ENCODE measurements at regions not wholly inside any gene's neighbourhood (a gene's known extent, or its start where the extent isn't known, plus 50 kb on each side); places are given as distances from the start of the nearest gene placed in this dataset.

GRCh38 chr18:34159691-34160185, 65.0 kb downstream of the NOL4 start:
- no peaks in the 10 kb centered on the region for H3K27me3 ChIP-seq (ENCODE audit: control insufficient read depth, insufficient read depth, low read length)
- H3K4me3 ChIP-seq (ENCODE audit: low read depth, low read length): peak overlapping the region; percentile 62
- DNase-seq (ENCODE audit: low read depth in 4 of 6, low spot score in 6 of 6): peak in 1 of 6 donors; percentile 3
- peaks cover 13% of the 10 kb centered on the region for H3K4me1 ChIP-seq (ENCODE audit: control insufficient read depth, insufficient read depth, low read length)
- 29% methylated on average over 6 of the region's 14 CpGs for WGBS (ENCODE audit: insufficient coverage)
- H3K27ac ChIP-seq (ENCODE audit: low read depth, low read length): peak overlapping the region; percentile 78
- no peaks in the 10 kb centered on the region for H3K9me3 ChIP-seq (ENCODE audit: control insufficient read depth, insufficient read depth, low read length)
- H3K36me3 ChIP-seq (ENCODE audit: control insufficient read depth, insufficient read depth, low read length): no peaks in the 10 kb centered on the region

- peak overlapping the region; percentile 78 for H3K27ac ChIP-seq (ENCODE audit: low read depth, low read length)
- H3K4me1 ChIP-seq (ENCODE audit: control insufficient read depth, insufficient read depth, low read length): peaks cover 13% of the 10 kb centered on the region
- no peaks in the 10 kb centered on the region for H3K27me3 ChIP-seq (ENCODE audit: control insufficient read depth, insufficient read depth, low read length)
- H3K4me3 ChIP-seq (ENCODE audit: low read depth, low read length): peak overlapping the region; percentile 62
- WGBS (ENCODE audit: insufficient coverage): under 1% methylated on average over 52 of the region's 54 CpGs
- no peaks in the 10 kb centered on the region for H3K9me3 ChIP-seq (ENCODE audit: control insufficient read depth, insufficient read depth, low read length)
- peak; percentile 70 to 97 (median 77) for DNase-seq (ENCODE audit: low read depth in 4 of 6, low spot score in 6 of 6)
- H3K36me3 ChIP-seq (ENCODE audit: control insufficient read depth, insufficient read depth, low read length): no peaks in the 10 kb centered on the region
Observed at GRCh38 chr18:34158881-34159690, 65.6 kb downstream of the NOL4 start.

GRCh38 chr18:34153711-34154110, 71.0 kb downstream of the NOL4 start:
- H3K27ac ChIP-seq (ENCODE audit: low read depth, low read length): no peak overlapping the region
- no peak overlapping the region for H3K4me3 ChIP-seq (ENCODE audit: low read depth, low read length)
- no CpG with 5 or more reads among the region's 1 CpG for WGBS (ENCODE audit: insufficient coverage)
- H3K36me3 ChIP-seq (ENCODE audit: control insufficient read depth, insufficient read depth, low read length): no peaks in the 10 kb centered on the region
- H3K9me3 ChIP-seq (ENCODE audit: control insufficient read depth, insufficient read depth, low read length): no peaks in the 10 kb centered on the region
- DNase-seq (ENCODE audit: low read depth in 4 of 6, low spot score in 6 of 6): no peak
- H3K4me1 ChIP-seq (ENCODE audit: control insufficient read depth, insufficient read depth, low read length): peaks cover under 1% of the 10 kb centered on the region
- H3K27me3 ChIP-seq (ENCODE audit: control insufficient read depth, insufficient read depth, low read length): no peaks in the 10 kb centered on the region

GRCh38 chr18:34131006-34131405, 93.7 kb downstream of the NOL4 start:
- no peaks in the 10 kb centered on the region for H3K36me3 ChIP-seq (ENCODE audit: control insufficient read depth, insufficient read depth, low read length)
- WGBS (ENCODE audit: insufficient coverage): no CpG with 5 or more reads among the region's 1 CpG
- DNase-seq (ENCODE audit: low read depth in 4 of 6, low spot score in 6 of 6): peak in 1 of 6 donors; percentile 25
- no peaks in the 10 kb centered on the region for H3K4me1 ChIP-seq (ENCODE audit: control insufficient read depth, insufficient read depth, low read length)
- no peak overlapping the region for H3K4me3 ChIP-seq (ENCODE audit: low read depth, low read length)
- H3K27me3 ChIP-seq (ENCODE audit: control insufficient read depth, insufficient read depth, low read length): no peaks in the 10 kb centered on the region
- no peak overlapping the region for H3K27ac ChIP-seq (ENCODE audit: low read depth, low read length)
- no peaks in the 10 kb centered on the region for H3K9me3 ChIP-seq (ENCODE audit: control insufficient read depth, insufficient read depth, low read length)

GRCh38 chr18:34128436-34128835, 96.3 kb downstream of the NOL4 start:
- Histone ChIP-seq H3K4me1 (ENCODE audit: control insufficient read depth, insufficient read depth, low read length) (no peaks in the 10 kb centered on the region), H3K36me3 (ENCODE audit: control insufficient read depth, insufficient read depth, low read length) (no peaks in the 10 kb centered on the region), H3K27me3 (ENCODE audit: control insufficient read depth, insufficient read depth, low read length) (no peaks in the 10 kb centered on the region), H3K27ac (ENCODE audit: low read depth, low read length) (no peak overlapping the region), H3K4me3 (ENCODE audit: low read depth, low read length) (no peak overlapping the region), H3K9me3 (ENCODE audit: control insufficient read depth, insufficient read depth, low read length) (no peaks in the 10 kb centered on the region)
- DNase-seq (ENCODE audit: low read depth in 4 of 6, low spot score in 6 of 6): no peak

- Histone ChIP-seq H3K27ac (ENCODE audit: low read depth, low read length) (no peak overlapping the region), H3K9me3 (ENCODE audit: control insufficient read depth, insufficient read depth, low read length) (no peaks in the 10 kb centered on the region), H3K4me1 (ENCODE audit: control insufficient read depth, insufficient read depth, low read length) (no peaks in the 10 kb centered on the region), H3K4me3 (ENCODE audit: low read depth, low read length) (no peak overlapping the region), H3K27me3 (ENCODE audit: control insufficient read depth, insufficient read depth, low read length) (no peaks in the 10 kb centered on the region), H3K36me3 (ENCODE audit: control insufficient read depth, insufficient read depth, low read length) (no peaks in the 10 kb centered on the region)
- no CpG with 5 or more reads among the region's 3 CpGs for WGBS (ENCODE audit: insufficient coverage)
- peak in 1 of 6 donors; percentile 73 for DNase-seq (ENCODE audit: low read depth in 4 of 6, low spot score in 6 of 6)
Observed at GRCh38 chr18:34126121-34126520, 98.6 kb downstream of the NOL4 start.

GRCh38 chr18:34122724-34123334, 101.9 kb downstream of the NOL4 start:
- Histone ChIP-seq H3K4me1 (ENCODE audit: control insufficient read depth, insufficient read depth, low read length) (no peaks in the 10 kb centered on the region), H3K36me3 (ENCODE audit: control insufficient read depth, insufficient read depth, low read length) (no peaks in the 10 kb centered on the region), H3K27me3 (ENCODE audit: control insufficient read depth, insufficient read depth, low read length) (no peaks in the 10 kb centered on the region), H3K27ac (ENCODE audit: low read depth, low read length) (no peak overlapping the region), H3K4me3 (ENCODE audit: low read depth, low read length) (no peak overlapping the region), H3K9me3 (ENCODE audit: control insufficient read depth, insufficient read depth, low read length) (no peaks in the 10 kb centered on the region)
- DNase-seq (ENCODE audit: low read depth in 4 of 6, low spot score in 6 of 6): peak; percentile 15 to 87 (median 36)
- WGBS (ENCODE audit: insufficient coverage): no CpG with 5 or more reads among the region's 4 CpGs

GRCh38 chr18:34121200-34121721, 103.5 kb downstream of the NOL4 start:
- Histone ChIP-seq H3K4me3 (ENCODE audit: low read depth, low read length) (no peak overlapping the region), H3K4me1 (ENCODE audit: control insufficient read depth, insufficient read depth, low read length) (no peaks in the 10 kb centered on the region), H3K27ac (ENCODE audit: low read depth, low read length) (no peak overlapping the region), H3K27me3 (ENCODE audit: control insufficient read depth, insufficient read depth, low read length) (no peaks in the 10 kb centered on the region), H3K9me3 (ENCODE audit: control insufficient read depth, insufficient read depth, low read length) (no peaks in the 10 kb centered on the region), H3K36me3 (ENCODE audit: control insufficient read depth, insufficient read depth, low read length) (no peaks in the 10 kb centered on the region)
- no CpG with 5 or more reads among the region's 4 CpGs for WGBS (ENCODE audit: insufficient coverage)
- peak in 1 of 6 donors; percentile 39 for DNase-seq (ENCODE audit: low read depth in 4 of 6, low spot score in 6 of 6)

- no peak for DNase-seq (ENCODE audit: low read depth in 4 of 6, low spot score in 6 of 6)
- H3K4me1 ChIP-seq (ENCODE audit: control insufficient read depth, insufficient read depth, low read length): no peaks in the 10 kb centered on the region
- WGBS (ENCODE audit: insufficient coverage): 100% methylated on average over 1 of the region's 1 CpG
- H3K9me3 ChIP-seq (ENCODE audit: control insufficient read depth, insufficient read depth, low read length): no peaks in the 10 kb centered on the region
- H3K27me3 ChIP-seq (ENCODE audit: control insufficient read depth, insufficient read depth, low read length): no peaks in the 10 kb centered on the region
- no peaks in the 10 kb centered on the region for H3K36me3 ChIP-seq (ENCODE audit: control insufficient read depth, insufficient read depth, low read length)
- no peak overlapping the region for H3K27ac ChIP-seq (ENCODE audit: low read depth, low read length)
- H3K4me3 ChIP-seq (ENCODE audit: low read depth, low read length): no peak overlapping the region
Observed at GRCh38 chr18:34120294-34120693, 104.4 kb downstream of the NOL4 start.

All from spinal cord (tissue), 9 donors.